OCI-LY1 (cell line): ENCODE measurements at regions not wholly inside any gene's neighbourhood (a gene's known extent, or its start where the extent isn't known, plus 50 kb on each side); places are given as distances from the start of the nearest gene placed in this dataset.

Experiments used
- H2AFZ ChIP-seq: fragments of 200-600 bp; sonication (generic), shearing (Covaris generic); 2 replicates; pipeline ENCODE4 v1.6.0; 2014; ENCODE audit warnings: antibody characterized with exemption, mild to moderate bottlenecking, low read length
- H3F3A ChIP-seq: fragments of 200-600 bp; sonication (generic), shearing (Covaris generic); 2 replicates; pipeline ENCODE4 v1.6.0; 2014; ENCODE audit warnings: mild to moderate bottlenecking, antibody characterized with exemption, low read length, moderate library complexity; ENCODE audit not compliant: insufficient read depth
- H3K27ac ChIP-seq: fragments of 200-600 bp; sonication (generic); 2 replicates; pipeline ENCODE4 v1.5.1; 2014; ENCODE audit warnings: low read length, mixed run types, mild to moderate bottlenecking, low read depth; ENCODE audit not compliant: poor library complexity, severe bottlenecking
- H3K27me3 ChIP-seq: fragments of 200-600 bp; sonication (generic); 2 replicates; pipeline ENCODE4 v1.6.0; 2014; ENCODE audit warnings: antibody characterized with exemption, mild to moderate bottlenecking, low read length, moderate library complexity; ENCODE audit not compliant: insufficient read depth
- H3K36me3 ChIP-seq: fragments of 200-600 bp; sonication (generic); 2 replicates; pipeline ENCODE4 v1.6.1; 2014; ENCODE audit warnings: mild to moderate bottlenecking, antibody characterized with exemption, low read length, moderate library complexity, mixed read lengths; ENCODE audit not compliant: insufficient read depth
- H3K4me1 ChIP-seq: fragments of 200-600 bp; sonication (generic); 2 replicates; pipeline ENCODE4 v1.5.1; 2014; ENCODE audit warnings: mild to moderate bottlenecking, low read length, moderate library complexity; ENCODE audit not compliant: insufficient read depth, severe bottlenecking
- H3K4me2 ChIP-seq: fragments of 200-600 bp; sonication (generic), shearing (Covaris generic); 2 replicates; pipeline ENCODE4 v1.6.1; 2014; ENCODE audit warnings: low read length
- H3K4me3 ChIP-seq: fragments of 200-600 bp; sonication (generic); 2 replicates; pipeline ENCODE4 v1.5.1; 2014; ENCODE audit warnings: low read length, low read depth, mild to moderate bottlenecking, mixed read lengths; ENCODE audit not compliant: poor library complexity, severe bottlenecking
- H3K79me2 ChIP-seq: fragments of 200-600 bp; shearing (Covaris generic); 2 replicates; pipeline ENCODE4 v1.6.1; 2016; ENCODE audit warnings: mixed run types, low read length, mixed read lengths; ENCODE audit not compliant: insufficient read depth
- H3K9ac ChIP-seq: fragments of 200-600 bp; sonication (generic), shearing (Covaris generic); 2 replicates; pipeline ENCODE4 v1.6.1; 2014; ENCODE audit warnings: mild to moderate bottlenecking, low read length, mixed read lengths
- H3K9me2 ChIP-seq: fragments of 200-600 bp; sonication (generic), shearing (Covaris generic); 2 replicates; pipeline ENCODE4 v1.6.1; 2014; ENCODE audit warnings: low read depth, mild to moderate bottlenecking, low read length, mixed read lengths
- H3K9me3 ChIP-seq: fragments of 200-600 bp; shearing (Covaris generic); 2 replicates; pipeline ENCODE4 v1.6.1; 2014; ENCODE audit warnings: low read length, mixed read lengths
- H4K20me1 ChIP-seq: fragments of 200-600 bp; sonication (generic), shearing (Covaris generic); 2 replicates; pipeline ENCODE4 v1.6.0; 2016; ENCODE audit warnings: mild to moderate bottlenecking, low read length; ENCODE audit not compliant: insufficient read depth
- EZH2 ChIP-seq: fragments of 200-600 bp; sonication (generic), shearing (Covaris generic); IDR thresholded peaks from 2 replicates; pipeline ENCODE4 v1.8.0; 2017; ENCODE audit warnings: borderline replicate concordance, mixed run types, mild to moderate bottlenecking, antibody characterized with exemption, low read length, moderate library complexity, mixed read lengths
- TF ChIP-seq, protein P1 (sequence below): fragments of 200-600 bp; sonication (generic), shearing (Covaris generic); IDR thresholded peaks from 2 replicates; pipeline ENCODE4 v1.5.1; 2017; ENCODE audit warnings: mild to moderate bottlenecking, antibody characterized with exemption, low read length, moderate library complexity, mixed read lengths

DNA sequence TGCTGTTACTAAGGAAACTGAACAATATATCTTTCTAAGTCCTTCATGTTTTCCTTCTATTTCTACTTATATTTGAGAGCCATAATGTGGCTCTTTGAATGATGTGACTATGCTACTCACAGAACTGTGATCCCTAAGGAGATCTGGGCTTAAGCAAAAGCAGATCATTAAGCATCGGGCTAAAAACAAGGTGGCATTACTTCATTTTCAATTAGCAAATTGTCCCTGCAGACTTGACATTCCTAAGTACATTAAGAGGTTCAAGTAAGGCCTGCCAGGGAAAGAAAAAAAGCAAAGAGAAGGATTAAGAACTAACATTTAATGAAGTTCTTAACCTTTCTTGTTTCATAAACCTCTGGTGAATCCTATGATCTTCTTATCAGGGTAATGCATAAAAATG, 447.6 kb downstream of the PDGFC start:
- Histone ChIP-seq H3K9me3 (no peaks in the 10 kb centered on the region), H3K4me2 (no peak overlapping the region), H3K4me3 (no peak overlapping the region), H3K27me3 (no peaks in the 10 kb centered on the region), H3K79me2 (no peaks in the 10 kb centered on the region), H3F3A (no peaks in the 10 kb centered on the region), H3K27ac (no peak overlapping the region), H3K4me1 (no peaks in the 10 kb centered on the region), H3K9ac (no peak overlapping the region), H2AFZ (no peak overlapping the region), H4K20me1 (no peaks in the 10 kb centered on the region), H3K36me3 (no peaks in the 10 kb centered on the region), H3K9me2 (no peaks in the 10 kb centered on the region)
- TF ChIP-seq EZH2 = no peak
- TF ChIP-seq, protein P1, sequence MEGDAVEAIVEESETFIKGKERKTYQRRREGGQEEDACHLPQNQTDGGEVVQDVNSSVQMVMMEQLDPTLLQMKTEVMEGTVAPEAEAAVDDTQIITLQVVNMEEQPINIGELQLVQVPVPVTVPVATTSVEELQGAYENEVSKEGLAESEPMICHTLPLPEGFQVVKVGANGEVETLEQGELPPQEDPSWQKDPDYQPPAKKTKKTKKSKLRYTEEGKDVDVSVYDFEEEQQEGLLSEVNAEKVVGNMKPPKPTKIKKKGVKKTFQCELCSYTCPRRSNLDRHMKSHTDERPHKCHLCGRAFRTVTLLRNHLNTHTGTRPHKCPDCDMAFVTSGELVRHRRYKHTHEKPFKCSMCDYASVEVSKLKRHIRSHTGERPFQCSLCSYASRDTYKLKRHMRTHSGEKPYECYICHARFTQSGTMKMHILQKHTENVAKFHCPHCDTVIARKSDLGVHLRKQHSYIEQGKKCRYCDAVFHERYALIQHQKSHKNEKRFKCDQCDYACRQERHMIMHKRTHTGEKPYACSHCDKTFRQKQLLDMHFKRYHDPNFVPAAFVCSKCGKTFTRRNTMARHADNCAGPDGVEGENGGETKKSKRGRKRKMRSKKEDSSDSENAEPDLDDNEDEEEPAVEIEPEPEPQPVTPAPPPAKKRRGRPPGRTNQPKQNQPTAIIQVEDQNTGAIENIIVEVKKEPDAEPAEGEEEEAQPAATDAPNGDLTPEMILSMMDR = no peak

DNA sequence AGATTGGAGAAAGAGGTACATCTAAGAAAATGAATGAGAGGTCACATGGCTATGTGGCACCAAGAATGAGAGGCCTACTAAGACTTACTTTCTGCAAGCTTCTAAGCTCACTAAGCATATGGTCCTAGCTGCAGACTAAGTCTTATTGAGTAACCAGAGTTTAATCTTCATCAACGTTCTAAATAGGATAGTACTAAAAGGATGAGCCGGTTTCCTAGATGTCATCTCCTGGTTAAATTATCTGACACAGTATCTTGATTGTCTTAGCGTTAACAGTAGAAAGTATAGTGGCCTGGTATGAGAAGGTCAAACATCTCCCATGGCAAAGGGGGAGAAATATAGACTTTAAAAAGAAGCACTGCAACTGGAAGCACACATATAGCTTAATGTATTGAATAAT, 448.1 kb downstream of the PDGFC start:
- Histone ChIP-seq H3K4me2 (no peak overlapping the region), H3K9me2 (no peaks in the 10 kb centered on the region), H3K9ac (no peak overlapping the region), H3K4me3 (no peak overlapping the region), H3K27me3 (no peaks in the 10 kb centered on the region), H3F3A (no peaks in the 10 kb centered on the region), H3K27ac (no peak overlapping the region), H3K4me1 (no peaks in the 10 kb centered on the region), H3K79me2 (no peaks in the 10 kb centered on the region), H4K20me1 (no peaks in the 10 kb centered on the region), H2AFZ (no peak overlapping the region), H3K36me3 (no peaks in the 10 kb centered on the region), H3K9me3 (no peaks in the 10 kb centered on the region)
- TF ChIP-seq, protein P1 = no peak
- TF ChIP-seq EZH2 = no peak

DNA sequence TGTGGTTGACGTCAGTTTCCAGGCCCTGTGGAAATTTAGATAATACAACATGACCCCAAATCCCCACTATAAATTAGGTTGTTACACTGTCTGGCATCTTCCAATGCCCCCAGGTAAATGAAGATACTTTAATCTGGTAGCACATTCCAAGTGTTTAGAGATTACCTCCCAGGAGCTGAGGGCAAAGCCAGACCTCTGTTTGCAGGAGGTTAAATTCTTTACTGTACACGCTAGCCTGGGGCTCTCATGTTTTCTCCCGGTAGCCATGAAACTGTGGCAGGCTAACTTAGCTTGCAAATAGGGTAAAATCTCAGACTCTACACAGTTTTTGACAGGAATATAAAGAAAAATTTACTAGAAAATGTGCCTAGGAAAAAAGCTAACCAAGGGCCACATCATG, 450.0 kb downstream of the PDGFC start:
- TF ChIP-seq, protein P1 = no peak
- TF ChIP-seq EZH2 = no peak
- Histone ChIP-seq H3K9me3 (no peaks in the 10 kb centered on the region), H3K9ac (no peak overlapping the region), H3K9me2 (no peaks in the 10 kb centered on the region), H3F3A (no peaks in the 10 kb centered on the region), H3K36me3 (no peaks in the 10 kb centered on the region), H3K27ac (no peak overlapping the region), H3K79me2 (no peaks in the 10 kb centered on the region), H3K4me1 (no peaks in the 10 kb centered on the region), H4K20me1 (no peaks in the 10 kb centered on the region), H3K4me3 (no peak overlapping the region), H3K27me3 (no peaks in the 10 kb centered on the region), H2AFZ (no peak overlapping the region), H3K4me2 (no peak overlapping the region)
